IMR-90 (cell line): ENCODE measurements at regions not wholly inside any gene's neighbourhood (a gene's known extent, or its start where the extent isn't known, plus 50 kb on each side); places are given as distances from the start of the nearest gene placed in this dataset.

Experiments used
- ATAC-seq: fragments of 200-7000 bp; cut with Tn5 transposase; 2 replicates; pipeline ENCODE4 v1.9.1; 2020; ENCODE audit warnings: low read depth, mild to moderate bottlenecking, moderate library complexity
- BruUV-seq: library from RNA; stranded (reverse); fragments of 400-500 nt; replicated peaks from 2 replicates; lab custom pipeline; 2021; lab: Mats Ljungman, UMichigan
- CTCF ChIA-PET: fragments of 300-600 bp; formaldehyde crosslinking; extraction: SDS; loops from one replicate; lab custom pipeline; 2021; ENCODE audit warnings: antibody characterized with exemption; lab: Yijun Ruan, JAX
- POLR2A ChIA-PET: fragments of 300-600 bp; sonication (Branson Sonifier 250); formaldehyde crosslinking; loops from one replicate; lab custom pipeline; 2022; ENCODE audit warnings: antibody characterized with exemption; ENCODE audit not compliant: unreplicated experiment; lab: Charles Lee
- DNase-seq: peaks from one replicate; pipeline ENCODE4 v3.0.0; 2013
- H2AFZ ChIP-seq: replicated peaks from 2 replicates; pipeline ENCODE3; 2013; ENCODE audit warnings: low read length, mild to moderate bottlenecking; ENCODE audit not compliant: poor library complexity
- H2AK5ac ChIP-seq: 2 replicates; pipeline ENCODE4 v1.6.1; 2013; ENCODE audit warnings: low read depth, low read length, inconsistent platforms
- H2AK9ac ChIP-seq: replicated peaks from 2 replicates; pipeline ENCODE3; 2013; ENCODE audit warnings: mild to moderate bottlenecking, low read depth, low read length, moderate library complexity; ENCODE audit not compliant: poor library complexity
- H2BK120ac ChIP-seq: 2 replicates; pipeline ENCODE4 v1.6.1; 2013; ENCODE audit warnings: low read depth, low read length, inconsistent platforms
- H2BK15ac ChIP-seq: 3 replicates; pipeline ENCODE4 v1.6.1; 2013; ENCODE audit warnings: low read depth, low read length, inconsistent platforms
- H2BK20ac ChIP-seq: 2 replicates; pipeline ENCODE4 v1.6.1; 2013; ENCODE audit warnings: low read depth, mild to moderate bottlenecking, inconsistent platforms, low read length, moderate library complexity
- H2BK5ac ChIP-seq: 2 replicates; pipeline ENCODE4 v1.6.1; 2013; ENCODE audit warnings: mild to moderate bottlenecking, low read depth, low read length, inconsistent platforms; ENCODE audit not compliant: poor library complexity, severe bottlenecking
- H3K14ac ChIP-seq: replicated peaks from 2 replicates; pipeline ENCODE4 v1.6.1; 2013; ENCODE audit warnings: low read depth, low read length, inconsistent platforms
- H3K18ac ChIP-seq: 2 replicates; pipeline ENCODE4 v1.6.1; 2013; ENCODE audit warnings: low read depth, low read length, control low read depth
- H3K23ac ChIP-seq: 2 replicates; pipeline ENCODE4 v1.6.1; 2013; ENCODE audit warnings: low read depth, low read length, inconsistent platforms
- H3K27ac ChIP-seq: 2 replicates; pipeline ENCODE4 v1.5.1; 2013; ENCODE audit warnings: mild to moderate bottlenecking, control low read depth, low read length; ENCODE audit not compliant: insufficient read depth
- H3K27me3 ChIP-seq: 2 replicates; pipeline ENCODE4 v1.6.1; 2013; ENCODE audit warnings: low read length; ENCODE audit not compliant: control insufficient read depth, insufficient read depth
- H3K36me3 ChIP-seq: 2 replicates; pipeline ENCODE4 v1.6.1; 2013; ENCODE audit warnings: low read length, mixed read lengths; ENCODE audit not compliant: control insufficient read depth, insufficient read depth
- H3K4ac ChIP-seq: 2 replicates; pipeline ENCODE4 v1.6.1; 2013; ENCODE audit warnings: low read depth, low read length, inconsistent platforms
- H3K4me1 ChIP-seq: 2 replicates; pipeline ENCODE4 v1.6.1; 2013; ENCODE audit warnings: low read length, mixed read lengths; ENCODE audit not compliant: control insufficient read depth, insufficient read depth
- H3K4me2 ChIP-seq: 2 replicates; pipeline ENCODE4 v1.6.1; 2013; ENCODE audit warnings: low read depth, mild to moderate bottlenecking, control low read depth, low read length, moderate library complexity
- H3K4me3 ChIP-seq: 2 replicates; pipeline ENCODE4 v1.5.1; 2013; ENCODE audit warnings: low read depth, mild to moderate bottlenecking, control low read depth, low read length, moderate library complexity; ENCODE audit not compliant: insufficient read depth
- H3K56ac ChIP-seq: 2 replicates; pipeline ENCODE4 v1.6.1; 2013; ENCODE audit warnings: low read length, inconsistent platforms; ENCODE audit not compliant: insufficient read depth; ENCODE audit errors: extremely low read depth
- H3K79me1 ChIP-seq, 2 experiments: 2 replicates each; pipeline ENCODE4 v1.6.1; 2013; ENCODE audit warnings: low read length in 2 of 2, inconsistent platforms in 1 of 2, low read depth in 1 of 2
- H3K9ac ChIP-seq: 2 replicates; pipeline ENCODE4 v1.6.1; 2013; ENCODE audit warnings: low read depth, low read length, control low read depth
- H3K9me1 ChIP-seq: 2 replicates; pipeline ENCODE4 v1.6.1; 2013; ENCODE audit warnings: low read length, inconsistent platforms; ENCODE audit not compliant: insufficient read depth
- H3K9me3 ChIP-seq: 2 replicates; pipeline ENCODE4 v1.6.1; 2013; ENCODE audit warnings: low read length; ENCODE audit not compliant: control insufficient read depth, insufficient read depth
- H4K20me1 ChIP-seq: 2 replicates; pipeline ENCODE4 v1.6.1; 2013; ENCODE audit warnings: low read length, inconsistent platforms; ENCODE audit not compliant: insufficient read depth
- H4K5ac ChIP-seq: 2 replicates; pipeline ENCODE4 v1.6.1; 2013; ENCODE audit warnings: mild to moderate bottlenecking, low read depth, low read length, control low read depth
- H4K8ac ChIP-seq, 2 experiments: 2 replicates each; pipeline ENCODE4 v1.6.1; 2013; ENCODE audit warnings: low read depth in 2 of 2, low read length in 2 of 2, control low read depth in 1 of 2, inconsistent platforms in 1 of 2
- H4K91ac ChIP-seq: 2 replicates; pipeline ENCODE4 v1.6.1; 2013; ENCODE audit warnings: low read depth, low read length, inconsistent platforms; ENCODE audit not compliant: insufficient read depth
- BHLHE40 ChIP-seq: fragments of 150-350 bp; IDR thresholded peaks from 2 replicates; pipeline ENCODE4 v1.6.1; 2016; ENCODE audit warnings: mild to moderate bottlenecking, low read depth, low read length
- CEBPB ChIP-seq: IDR thresholded peaks from 2 replicates; pipeline ENCODE4 v1.6.1; 2012; ENCODE audit warnings: low read depth, low read length, improper control_type of control experiment
- CHD1 ChIP-seq: IDR thresholded peaks from 2 replicates; pipeline ENCODE4 v1.6.1; 2012; ENCODE audit warnings: low read depth, low read length, improper control_type of control experiment
- FOS ChIP-seq: fragments of 150-350 bp; IDR thresholded peaks from 2 replicates; pipeline ENCODE4 v1.6.1; 2016; ENCODE audit warnings: low read depth, low read length
- MAFK ChIP-seq: IDR thresholded peaks from 2 replicates; pipeline ENCODE4 v1.6.1; 2012; ENCODE audit warnings: low read depth, low read length, improper control_type of control experiment
- MAZ ChIP-seq: IDR thresholded peaks from 2 replicates; pipeline ENCODE4 v1.6.1; 2012; ENCODE audit warnings: low read depth, mild to moderate bottlenecking, low read length, improper control_type of control experiment, moderate library complexity, borderline replicate concordance
- MXI1 ChIP-seq: IDR thresholded peaks from 2 replicates; pipeline ENCODE4 v1.6.1; 2012; ENCODE audit warnings: low read depth, mild to moderate bottlenecking, low read length, moderate library complexity, borderline replicate concordance
- NFE2L2 ChIP-seq: fragments of 150-350 bp; IDR thresholded peaks from 2 replicates; pipeline ENCODE4 v1.6.1; 2016; ENCODE audit warnings: low read depth, mild to moderate bottlenecking, low read length
- RAD21 ChIP-seq: IDR thresholded peaks from 2 replicates; pipeline ENCODE4 v1.6.1; 2012; ENCODE audit warnings: low read length, improper control_type of control experiment
- RCOR1 ChIP-seq: IDR thresholded peaks from 2 replicates; pipeline ENCODE4 v1.6.1; 2012; ENCODE audit warnings: mild to moderate bottlenecking, low read length, improper control_type of control experiment; ENCODE audit not compliant: insufficient replicate concordance
- RFX5 ChIP-seq: IDR thresholded peaks from 2 replicates; pipeline ENCODE4 v1.8.0; 2012; ENCODE audit warnings: low read depth, mild to moderate bottlenecking, low read length, moderate library complexity
- WGBS, 2 experiments: methylation state at CpG; one replicate each; pipeline versions ENCODE4 v1.1.5 to v1.1.7; 2013; ENCODE audit warnings: missing lambda C conversion rate in 2 of 2; ENCODE audit not compliant: insufficient read length in 1 of 2; ENCODE audit errors: extremely low coverage in 2 of 2; 5-methylcytosine and 5-hydroxymethylcytosine counted together
- dilution Hi-C: fragments of 300-500 bp; cut with HindIII; formaldehyde crosslinking; loops from one replicate; pipeline ENCODE4 v1.14.3; 2018; ENCODE audit warnings: low sequenced_read_pairs; ENCODE audit not compliant: unreplicated experiment
- in situ Hi-C: fragments of 300-500 bp; cut with MboI; formaldehyde crosslinking; loops from 3 replicates; pipeline ENCODE4 v1.14.3; 2019; ENCODE audit warnings: low sequenced_read_pairs, inconsistent platforms, mixed read lengths
- intact Hi-C: fragments of 100-400 bp; cut with micrococcal nuclease; formaldehyde crosslinking; loops from 2 replicates; pipeline ENCODE4 v1.10.0; 2022
- TF ChIP-seq, protein P1 (sequence below): fragments of 150-350 bp; IDR thresholded peaks from 2 replicates; pipeline ENCODE4 v1.6.1; 2016; ENCODE audit warnings: low read depth, mild to moderate bottlenecking, low read length, moderate library complexity, borderline replicate concordance
- TF ChIP-seq, protein P2 (sequence below): conservative IDR thresholded peaks from 2 replicates; pipeline ENCODE4 v1.5.1; 2012; ENCODE audit warnings: mild to moderate bottlenecking, low read depth, low read length, improper control_type of control experiment
- TF ChIP-seq, protein P3 (sequence below): fragments of 150-350 bp; IDR thresholded peaks from 2 replicates; pipeline ENCODE4 v1.6.1; 2017; ENCODE audit warnings: mild to moderate bottlenecking, antibody characterized with exemption, low read length, low read depth

DNA sequence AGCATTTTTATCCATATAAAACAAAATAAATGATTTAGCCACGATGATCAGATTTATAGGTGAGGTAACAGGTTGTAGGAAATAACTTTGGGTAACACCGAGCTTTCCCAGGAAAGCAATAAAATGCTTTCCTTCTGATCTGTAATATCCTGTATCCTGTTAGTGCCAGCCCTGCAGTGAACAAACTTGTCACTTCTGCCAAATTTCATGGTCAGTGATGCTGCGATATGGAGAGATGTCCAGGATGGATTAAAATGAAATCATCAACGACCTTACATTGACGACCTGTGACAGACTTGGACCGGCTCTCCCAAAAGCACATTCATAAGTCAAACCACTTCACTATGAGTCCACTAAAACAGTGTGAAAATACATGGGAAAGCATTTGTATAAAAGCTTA, 608.0 kb upstream of the NRP1 start:
- no CpG with 5 or more reads among the region's 6 CpGs for whole genome bisulfite sequencing, 2 experiments
- Histone ChIP-seq H2BK120ac (no peak overlapping the region), H2BK15ac (no peak overlapping the region), H3K9me3 (no peaks in the 10 kb centered on the region), H3K14ac (no peak overlapping the region), H3K9me1 (no peaks in the 10 kb centered on the region), H3K27ac (no peak overlapping the region), H2BK20ac (no peak overlapping the region), H3K27me3 (peaks cover 8% of the 10 kb centered on the region; the same call in 1 of the 2 replicates), H3K36me3 (no peaks in the 10 kb centered on the region), H3K9ac (no peak overlapping the region), H3K4ac (no peak overlapping the region), H3K18ac (no peak overlapping the region), H3K23ac (no peak overlapping the region), H4K20me1 (no peaks in the 10 kb centered on the region), H3K4me3 (no peak overlapping the region), H3K4me1 (no peaks in the 10 kb centered on the region), H2BK5ac (no peak overlapping the region), H3K4me2 (no peak overlapping the region), H2AK5ac (no peak overlapping the region), H4K91ac (no peak overlapping the region), H2AFZ (no peak overlapping the region), H3K56ac (no peak overlapping the region), H2AK9ac (no peak overlapping the region), H3K79me1 (no peaks in the 10 kb centered on the region), H4K8ac (no peak overlapping the region), H4K5ac (no peak overlapping the region)
- ChIA-PET CTCF (no interaction called here), POLR2A (no interaction called here)
- ATAC-seq = no peak
- no peak for DNase-seq
- BruUV-seq = no TSS peak
- intact Hi-C loops = no loop called here
- in situ Hi-C loops = no loop called here
- dilution Hi-C loops = no loop called here
- TF ChIP-seq, protein P1, sequence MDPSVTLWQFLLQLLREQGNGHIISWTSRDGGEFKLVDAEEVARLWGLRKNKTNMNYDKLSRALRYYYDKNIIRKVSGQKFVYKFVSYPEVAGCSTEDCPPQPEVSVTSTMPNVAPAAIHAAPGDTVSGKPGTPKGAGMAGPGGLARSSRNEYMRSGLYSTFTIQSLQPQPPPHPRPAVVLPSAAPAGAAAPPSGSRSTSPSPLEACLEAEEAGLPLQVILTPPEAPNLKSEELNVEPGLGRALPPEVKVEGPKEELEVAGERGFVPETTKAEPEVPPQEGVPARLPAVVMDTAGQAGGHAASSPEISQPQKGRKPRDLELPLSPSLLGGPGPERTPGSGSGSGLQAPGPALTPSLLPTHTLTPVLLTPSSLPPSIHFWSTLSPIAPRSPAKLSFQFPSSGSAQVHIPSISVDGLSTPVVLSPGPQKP = no peak
- TF ChIP-seq RCOR1 (no peak), CHD1 (no peak), MAZ (no peak), MAFK (no peak), FOS (no peak), RFX5 (no peak), NFE2L2 (no peak), RAD21 (no peak), MXI1 (no peak), CEBPB (no peak), BHLHE40 (no peak)
- TF ChIP-seq, protein P2, sequence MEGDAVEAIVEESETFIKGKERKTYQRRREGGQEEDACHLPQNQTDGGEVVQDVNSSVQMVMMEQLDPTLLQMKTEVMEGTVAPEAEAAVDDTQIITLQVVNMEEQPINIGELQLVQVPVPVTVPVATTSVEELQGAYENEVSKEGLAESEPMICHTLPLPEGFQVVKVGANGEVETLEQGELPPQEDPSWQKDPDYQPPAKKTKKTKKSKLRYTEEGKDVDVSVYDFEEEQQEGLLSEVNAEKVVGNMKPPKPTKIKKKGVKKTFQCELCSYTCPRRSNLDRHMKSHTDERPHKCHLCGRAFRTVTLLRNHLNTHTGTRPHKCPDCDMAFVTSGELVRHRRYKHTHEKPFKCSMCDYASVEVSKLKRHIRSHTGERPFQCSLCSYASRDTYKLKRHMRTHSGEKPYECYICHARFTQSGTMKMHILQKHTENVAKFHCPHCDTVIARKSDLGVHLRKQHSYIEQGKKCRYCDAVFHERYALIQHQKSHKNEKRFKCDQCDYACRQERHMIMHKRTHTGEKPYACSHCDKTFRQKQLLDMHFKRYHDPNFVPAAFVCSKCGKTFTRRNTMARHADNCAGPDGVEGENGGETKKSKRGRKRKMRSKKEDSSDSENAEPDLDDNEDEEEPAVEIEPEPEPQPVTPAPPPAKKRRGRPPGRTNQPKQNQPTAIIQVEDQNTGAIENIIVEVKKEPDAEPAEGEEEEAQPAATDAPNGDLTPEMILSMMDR = no peak
- TF ChIP-seq, protein P3, sequence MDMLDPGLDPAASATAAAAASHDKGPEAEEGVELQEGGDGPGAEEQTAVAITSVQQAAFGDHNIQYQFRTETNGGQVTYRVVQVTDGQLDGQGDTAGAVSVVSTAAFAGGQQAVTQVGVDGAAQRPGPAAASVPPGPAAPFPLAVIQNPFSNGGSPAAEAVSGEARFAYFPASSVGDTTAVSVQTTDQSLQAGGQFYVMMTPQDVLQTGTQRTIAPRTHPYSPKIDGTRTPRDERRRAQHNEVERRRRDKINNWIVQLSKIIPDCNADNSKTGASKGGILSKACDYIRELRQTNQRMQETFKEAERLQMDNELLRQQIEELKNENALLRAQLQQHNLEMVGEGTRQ = no peak
